GM12878 (cell line): ENCODE measurements at regions not wholly inside any gene's neighbourhood (a gene's known extent, or its start where the extent isn't known, plus 50 kb on each side); places are given as distances from the start of the nearest gene placed in this dataset.

Experiments used
- SIN3A ChIP-seq: IDR thresholded peaks from 2 replicates; pipeline ENCODE4 v1.6.1; 2012; ENCODE audit warnings: low read depth, low read length, improper control_type of control experiment
- TAF1 ChIP-seq: IDR thresholded peaks from 2 replicates; pipeline ENCODE4 v1.6.1; 2011; ENCODE audit warnings: mild to moderate bottlenecking, low read depth, low read length, borderline replicate concordance

DNA sequence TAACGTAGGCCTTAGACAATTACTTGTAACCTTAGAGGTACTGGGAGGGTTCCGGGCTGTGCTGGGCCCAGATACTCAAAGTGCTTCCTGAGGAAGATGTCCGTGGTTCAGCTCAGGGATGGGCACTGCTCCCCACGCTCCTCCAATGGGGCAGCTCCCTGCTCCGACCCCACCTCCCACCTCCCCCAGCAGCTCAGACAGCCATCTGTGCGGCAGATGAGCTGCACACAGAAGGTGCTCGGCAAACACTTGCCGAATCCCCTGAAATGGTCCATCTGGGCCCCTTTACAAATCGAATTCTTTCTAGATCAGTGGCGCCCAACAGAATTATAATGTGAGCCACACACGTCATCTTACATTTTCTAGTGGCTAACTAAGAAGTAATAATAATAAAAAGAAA, 242.4 kb upstream of the RAB4A start:
- TF ChIP-seq TAF1 (no peak), SIN3A (no peak)
